Mononuclear cell (primary cell): ENCODE measurements at regions not wholly inside any gene's neighbourhood (a gene's known extent, or its start where the extent isn't known, plus 50 kb on each side); places are given as distances from the start of the nearest gene placed in this dataset.
"Not testable (repeated sequence)": the region's sequence is repeated elsewhere in the genome, so short reads cannot be mapped to it uniquely, and the experiment has no call there.

Experiments
- H3K27me3 ChIP-seq: 2 replicates; pipeline ENCODE4 v1.6.0; 2011; ENCODE audit warnings: low read length, control low read depth; ENCODE audit not compliant: insufficient read depth
- H3K4me1 ChIP-seq: 2 replicates; pipeline ENCODE4 v1.5.1; 2011; ENCODE audit warnings: mild to moderate bottlenecking, low read length, control low read depth; ENCODE audit not compliant: insufficient read depth
- H3K4me3 ChIP-seq: 2 replicates; pipeline ENCODE4 v1.5.1; 2011; ENCODE audit warnings: mild to moderate bottlenecking, low read length, moderate library complexity
- H3K9me3 ChIP-seq: 2 replicates; pipeline ENCODE4 v1.5.1; 2011; ENCODE audit warnings: low read depth, mild to moderate bottlenecking, control low read depth, low read length

- Histone ChIP-seq H3K9me3 (no peaks in the 10 kb centered on the region), H3K27me3 (no peaks in the 10 kb centered on the region), H3K4me3 (no peak overlapping the region), H3K4me1 (peaks cover 65% of the 10 kb centered on the region)
These were observed 103.4 kb upstream of the TIAM1 start for GRCh38 chr21:31447505-31447904.

- no peak overlapping the region for H3K4me3 ChIP-seq
- no peaks in the 10 kb centered on the region for H3K27me3 ChIP-seq
- peaks cover 2% of the 10 kb centered on the region for H3K9me3 ChIP-seq
- peaks cover 71% of the 10 kb centered on the region for H3K4me1 ChIP-seq
These were observed 102.3 kb upstream of the TIAM1 start for GRCh38 chr21:31446226-31446855.

- Histone ChIP-seq H3K27me3 (no peaks in the 10 kb centered on the region), H3K9me3 (peaks cover 9% of the 10 kb centered on the region)
These were observed 101.1 kb upstream of the TIAM1 start for GRCh38 chr21:31445137-31445536.

GRCh38 chr21:31443736-31444521, 99.9 kb upstream of the TIAM1 start:
- Histone ChIP-seq H3K27me3 (no peaks in the 10 kb centered on the region), H3K4me3 (no peak overlapping the region), H3K9me3 (peaks cover 9% of the 10 kb centered on the region), H3K4me1 (peaks cover 69% of the 10 kb centered on the region)

More at GRCh38 chr21:31445137-31445536, 101.1 kb upstream of the TIAM1 start:
- Histone ChIP-seq H3K4me1 (peaks cover 71% of the 10 kb centered on the region), H3K4me3 (no peak overlapping the region)

- Histone ChIP-seq H3K9me3 (peaks cover 9% of the 10 kb centered on the region), H3K4me1 (peaks cover 54% of the 10 kb centered on the region), H3K4me3 (no peak overlapping the region), H3K27me3 (no peaks in the 10 kb centered on the region)
These were observed 98.3 kb upstream of the TIAM1 start for GRCh38 chr21:31442339-31442738.

GRCh38 chr21:31429506-31429905, 85.4 kb upstream of the TIAM1 start:
- H3K9me3 ChIP-seq = no peaks in the 10 kb centered on the region
- H3K4me1 ChIP-seq = no peaks in the 10 kb centered on the region
- H3K27me3 ChIP-seq = no peaks in the 10 kb centered on the region
- no peak overlapping the region for H3K4me3 ChIP-seq

- Histone ChIP-seq H3K27me3 (no peaks in the 10 kb centered on the region), H3K4me3 (no peak overlapping the region), H3K4me1 (no peaks in the 10 kb centered on the region), H3K9me3 (no peaks in the 10 kb centered on the region)
These were observed 82.3 kb upstream of the TIAM1 start for GRCh38 chr21:31426235-31426797.

- Histone ChIP-seq H3K9me3 (no peaks in the 10 kb centered on the region), H3K4me3 (no peak overlapping the region), H3K27me3 (no peaks in the 10 kb centered on the region), H3K4me1 (no peaks in the 10 kb centered on the region)
These were observed 81.1 kb upstream of the TIAM1 start for GRCh38 chr21:31425138-31425537.

GRCh38 chr21:31424058-31424457, 80.0 kb upstream of the TIAM1 start:
- H3K4me1 ChIP-seq = no peaks in the 10 kb centered on the region
- no peaks in the 10 kb centered on the region for H3K27me3 ChIP-seq
- no peak overlapping the region for H3K4me3 ChIP-seq
- no peaks in the 10 kb centered on the region for H3K9me3 ChIP-seq

- no peak overlapping the region for H3K4me3 ChIP-seq
- no peaks in the 10 kb centered on the region for H3K4me1 ChIP-seq
- H3K9me3 ChIP-seq = no peaks in the 10 kb centered on the region
- no peaks in the 10 kb centered on the region for H3K27me3 ChIP-seq
These were observed 76.9 kb upstream of the TIAM1 start for GRCh38 chr21:31420988-31421387.

GRCh38 chr21:31420354-31420753, 76.3 kb upstream of the TIAM1 start:
- Histone ChIP-seq H3K27me3 (no peaks in the 10 kb centered on the region), H3K4me1 (no peaks in the 10 kb centered on the region)

GRCh38 chr21:31418377-31419001, 74.4 kb upstream of the TIAM1 start:
- Histone ChIP-seq H3K27me3 (no peaks in the 10 kb centered on the region), H3K9me3 (no peaks in the 10 kb centered on the region), H3K4me1 (no peaks in the 10 kb centered on the region), H3K4me3 (no peak overlapping the region)

More at GRCh38 chr21:31420354-31420753, 76.3 kb upstream of the TIAM1 start:
- no peak overlapping the region for H3K4me3 ChIP-seq
- no peaks in the 10 kb centered on the region for H3K9me3 ChIP-seq

- H3K4me1 ChIP-seq, H3K9me3 ChIP-seq, H3K4me3 ChIP-seq, H3K27me3 ChIP-seq: not testable (repeated sequence)
These were observed 73.2 kb upstream of the TIAM1 start for GRCh38 chr21:31417214-31417613.

- Histone ChIP-seq H3K4me1 (no peaks in the 10 kb centered on the region), H3K4me3 (no peak overlapping the region), H3K9me3 (no peaks in the 10 kb centered on the region), H3K27me3 (no peaks in the 10 kb centered on the region)
These were observed 72.4 kb upstream of the TIAM1 start for GRCh38 chr21:31416465-31416864.

- Histone ChIP-seq H3K4me1 (peaks cover 8% of the 10 kb centered on the region), H3K27me3 (no peaks in the 10 kb centered on the region), H3K4me3 (no peak overlapping the region), H3K9me3 (no peaks in the 10 kb centered on the region)
These were observed 70.4 kb upstream of the TIAM1 start for GRCh38 chr21:31414263-31415000.
